ENCODE measurements at regions not wholly inside any gene's neighbourhood (a gene's known extent, or its start where the extent isn't known, plus 50 kb on each side); places are given as distances from the start of the nearest gene placed in this dataset.

DNA sequence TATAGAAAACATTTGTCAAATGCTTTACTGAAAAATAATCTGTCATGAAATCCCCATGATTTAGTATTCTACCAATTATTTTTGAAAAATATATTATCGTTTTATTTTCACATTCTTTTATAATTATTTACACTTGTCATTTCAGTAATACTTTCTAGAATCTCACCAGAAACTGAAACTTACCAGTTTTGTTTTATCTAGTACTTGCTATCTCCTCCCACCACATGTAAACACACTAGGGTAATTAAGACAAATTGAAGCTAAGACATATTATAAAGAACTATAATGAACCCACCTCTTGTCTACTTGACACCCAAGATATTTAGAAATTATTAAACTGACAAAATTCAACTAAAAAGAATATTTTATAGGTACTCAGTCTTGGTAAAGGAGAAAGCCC lies 51.5 kb upstream of the GRM3 start:
- no peak overlapping the region for H3K4me3 ChIP-seq (ENCODE audit: low read depth, low read length)
- no peak for DNase-seq (ENCODE audit: low read depth)
- TF ChIP-seq, protein P1, sequence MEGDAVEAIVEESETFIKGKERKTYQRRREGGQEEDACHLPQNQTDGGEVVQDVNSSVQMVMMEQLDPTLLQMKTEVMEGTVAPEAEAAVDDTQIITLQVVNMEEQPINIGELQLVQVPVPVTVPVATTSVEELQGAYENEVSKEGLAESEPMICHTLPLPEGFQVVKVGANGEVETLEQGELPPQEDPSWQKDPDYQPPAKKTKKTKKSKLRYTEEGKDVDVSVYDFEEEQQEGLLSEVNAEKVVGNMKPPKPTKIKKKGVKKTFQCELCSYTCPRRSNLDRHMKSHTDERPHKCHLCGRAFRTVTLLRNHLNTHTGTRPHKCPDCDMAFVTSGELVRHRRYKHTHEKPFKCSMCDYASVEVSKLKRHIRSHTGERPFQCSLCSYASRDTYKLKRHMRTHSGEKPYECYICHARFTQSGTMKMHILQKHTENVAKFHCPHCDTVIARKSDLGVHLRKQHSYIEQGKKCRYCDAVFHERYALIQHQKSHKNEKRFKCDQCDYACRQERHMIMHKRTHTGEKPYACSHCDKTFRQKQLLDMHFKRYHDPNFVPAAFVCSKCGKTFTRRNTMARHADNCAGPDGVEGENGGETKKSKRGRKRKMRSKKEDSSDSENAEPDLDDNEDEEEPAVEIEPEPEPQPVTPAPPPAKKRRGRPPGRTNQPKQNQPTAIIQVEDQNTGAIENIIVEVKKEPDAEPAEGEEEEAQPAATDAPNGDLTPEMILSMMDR (conservative IDR thresholded peaks at IDR 0.05; ENCODE audit: low read depth, low read length), result no peak

DNA sequence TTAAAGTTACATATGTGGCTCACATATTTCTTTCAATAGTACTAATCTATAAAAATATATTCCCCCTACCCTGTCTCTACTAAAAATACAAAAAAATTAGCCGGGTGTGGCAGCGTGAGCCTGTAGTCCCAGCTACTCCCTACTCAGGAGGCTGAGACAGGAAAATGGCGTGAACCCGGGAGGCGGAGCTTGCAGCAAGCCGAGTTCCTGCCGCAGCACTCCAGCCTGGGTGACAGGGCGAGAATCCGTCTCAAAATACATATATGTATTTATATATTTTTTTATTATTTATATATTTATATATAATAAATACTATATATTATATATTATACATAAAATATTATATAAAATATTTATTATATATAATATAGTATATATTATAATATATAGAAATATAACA lies 69.7 kb upstream of the GRM3 start:
- TF ChIP-seq, protein P1 (conservative IDR thresholded peaks at IDR 0.05; ENCODE audit: low read depth, low read length), result no peak
- H3K4me3 ChIP-seq (ENCODE audit: low read depth, low read length), result no peak overlapping the region
- DNase-seq (ENCODE audit: low read depth), result no peak

DNA sequence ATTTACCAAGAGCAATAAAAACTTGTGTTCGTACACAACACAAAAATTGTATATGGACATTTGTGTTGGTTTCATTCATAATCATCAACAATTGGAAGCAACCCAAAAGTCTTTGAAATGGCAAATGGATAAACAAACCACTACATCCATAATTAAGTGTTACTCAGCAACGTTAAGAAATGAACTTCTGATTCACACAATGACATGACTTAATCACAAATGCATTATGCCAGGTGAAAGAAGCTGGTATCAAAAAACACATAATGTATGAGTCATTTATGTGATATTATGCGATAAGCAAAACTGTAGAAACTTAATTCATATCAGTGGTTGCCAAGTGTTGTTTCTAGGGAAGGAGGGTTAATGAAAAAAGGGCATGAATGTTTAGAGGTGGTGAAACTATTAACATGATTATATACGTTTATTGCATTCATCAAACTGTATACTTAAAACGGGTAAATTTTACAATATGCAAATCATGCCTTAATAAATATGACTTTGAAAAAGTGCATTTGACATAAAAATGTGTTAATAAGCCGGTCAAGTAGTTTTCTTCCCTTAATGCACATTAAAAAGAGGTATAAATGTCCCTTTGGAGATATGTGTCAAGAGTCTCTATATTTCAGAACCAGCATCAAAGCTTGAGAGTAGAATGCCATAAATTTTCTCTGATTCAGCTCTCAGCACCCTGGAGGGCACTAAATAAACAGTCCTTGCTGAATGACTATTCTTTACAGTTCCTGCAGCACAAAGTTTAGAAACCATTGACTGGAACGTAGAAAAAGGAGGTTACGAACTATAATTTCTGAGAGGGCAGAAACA lies 84.8 kb upstream of the GRM3 start:
- H3K4me3 ChIP-seq (ENCODE audit: low read depth, low read length), result no peak overlapping the region
- no peak for DNase-seq (ENCODE audit: low read depth)
- TF ChIP-seq, protein P1 (conservative IDR thresholded peaks at IDR 0.05; ENCODE audit: low read depth, low read length), result no peak

DNA sequence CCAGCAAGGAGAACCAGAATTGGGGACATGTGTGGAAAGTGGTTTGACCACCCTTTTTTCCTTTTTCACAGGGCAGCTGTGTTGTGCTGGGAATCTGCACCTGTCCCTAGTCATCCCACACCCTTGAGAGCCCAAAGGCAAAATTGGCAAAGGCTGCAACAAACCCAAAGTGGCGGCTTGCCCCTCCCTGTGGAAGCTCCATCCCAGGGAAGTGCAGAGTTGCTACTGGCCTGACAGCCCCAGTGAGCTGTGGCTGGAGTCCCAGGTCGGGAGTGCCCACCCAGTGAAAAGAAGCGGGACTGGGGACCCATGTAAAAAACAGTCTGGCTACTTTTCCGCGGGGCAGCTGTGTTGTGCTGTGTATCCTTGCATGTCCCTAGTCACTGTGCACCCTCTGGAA lies 109.1 kb upstream of the GRM3 start:
- DNase-seq (ENCODE audit: low read depth), result no peak
- H3K4me3 ChIP-seq (ENCODE audit: low read depth, low read length), result no peak overlapping the region
- TF ChIP-seq, protein P1 (conservative IDR thresholded peaks at IDR 0.05; ENCODE audit: low read depth, low read length), result no peak

DNA sequence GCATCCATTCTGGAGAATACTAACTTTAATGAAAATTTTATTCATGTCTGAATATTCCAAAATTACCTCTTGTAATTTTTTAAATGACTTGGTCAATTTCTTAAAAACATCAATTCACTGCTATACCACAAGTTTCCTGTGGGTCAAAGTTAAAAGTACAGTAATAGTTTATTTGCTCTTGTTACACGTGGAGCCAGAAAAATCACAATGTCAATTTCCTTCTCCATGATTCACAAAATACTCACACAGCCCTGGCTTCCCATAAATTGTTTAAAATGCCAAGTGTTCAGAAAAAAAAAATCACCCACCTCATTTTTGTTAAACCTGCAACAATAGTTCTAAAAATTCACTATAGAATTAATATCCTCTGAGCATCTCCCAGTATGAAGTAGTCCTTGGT lies 139.5 kb upstream of the GRM3 start:
- TF ChIP-seq, protein P1 (conservative IDR thresholded peaks at IDR 0.05; ENCODE audit: low read depth, low read length), result no peak
- no peak for DNase-seq (ENCODE audit: low read depth)
- no peak overlapping the region for H3K4me3 ChIP-seq (ENCODE audit: low read depth, low read length)

DNA sequence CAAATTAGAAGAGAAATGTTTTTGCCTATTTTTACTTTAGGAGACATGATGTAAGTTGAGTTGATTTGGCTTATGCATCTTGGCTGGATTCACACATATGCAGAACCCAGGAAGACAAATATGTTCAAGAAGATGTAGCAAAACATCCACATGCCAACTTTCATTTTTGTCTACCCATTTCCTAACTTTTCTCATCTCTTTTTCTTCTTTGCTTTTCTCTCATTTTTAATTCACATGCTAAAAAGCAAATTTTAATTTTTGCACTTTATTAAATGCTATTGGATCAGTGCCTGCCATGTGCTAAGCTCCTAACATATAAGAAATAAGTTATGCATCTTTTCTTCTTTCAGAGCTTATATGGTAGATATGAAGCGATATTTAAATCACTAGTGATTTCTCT lies 143.7 kb upstream of the GRM3 start:
- H3K4me3 ChIP-seq (ENCODE audit: low read depth, low read length), result no peak overlapping the region
- TF ChIP-seq, protein P1 (conservative IDR thresholded peaks at IDR 0.05; ENCODE audit: low read depth, low read length), result no peak

DNA sequence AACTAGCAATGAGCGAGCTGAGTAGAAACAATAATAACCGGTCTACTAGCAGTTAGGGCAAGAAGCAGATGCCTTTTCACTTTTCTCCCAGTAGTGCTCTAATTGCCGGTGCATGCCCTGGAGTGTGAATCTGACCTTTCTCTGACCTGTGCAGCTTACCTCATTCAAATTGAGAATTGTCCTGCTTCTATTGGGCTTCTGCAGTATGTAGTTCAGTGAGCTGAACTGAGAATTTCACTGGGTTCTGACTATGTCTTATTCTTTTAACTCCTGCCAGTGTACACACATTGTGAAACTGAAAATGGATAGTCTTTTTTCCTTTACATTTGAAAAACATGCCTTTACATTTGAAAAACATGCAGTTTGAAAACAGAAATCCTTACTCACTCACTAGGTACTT lies 157.9 kb upstream of the GRM3 start:
- TF ChIP-seq, protein P1 (conservative IDR thresholded peaks at IDR 0.05; ENCODE audit: low read depth, low read length), result no peak
- no peak for DNase-seq (ENCODE audit: low read depth)
- no peak overlapping the region for H3K4me3 ChIP-seq (ENCODE audit: low read depth, low read length)

More for the DNA sequence above, 143.7 kb upstream of the GRM3 start:
- no peak for DNase-seq (ENCODE audit: low read depth)

Measured in epithelial cell of proximal tubule (primary cell).